ENCODE measurements at regions not wholly inside any gene's neighbourhood (a gene's known extent, or its start where the extent isn't known, plus 50 kb on each side); places are given as distances from the start of the nearest gene placed in this dataset.

DNA sequence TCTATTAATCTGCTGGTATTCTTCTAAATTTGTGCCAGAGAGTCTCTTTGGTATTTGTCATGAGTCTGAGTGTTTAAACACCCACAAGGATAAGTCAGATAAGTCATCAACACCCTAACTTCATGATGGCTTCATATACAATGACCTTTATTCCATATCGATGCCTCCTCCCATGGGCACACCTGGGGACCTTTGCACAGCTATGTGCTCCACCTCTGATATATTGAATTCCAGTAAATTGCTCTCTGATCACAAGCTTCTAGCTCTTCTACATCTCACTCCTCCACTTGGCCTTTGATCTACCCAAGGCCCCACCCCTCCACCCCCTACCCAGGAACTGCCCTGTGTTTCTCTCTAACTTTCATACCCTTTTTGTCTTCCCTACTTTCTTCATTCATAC, 102.7 kb upstream of the MIER3 start:
- POLR2A ChIA-PET (ENCODE audit: partially characterized antibody) = no interaction called here
- H2BK120ac ChIP-seq (replicated peaks; ENCODE audit: low read depth, low read length) = no peak overlapping the region
- H2BK20ac ChIP-seq (ENCODE audit: low read length) = no peak overlapping the region
- H3K79me2 ChIP-seq (ENCODE audit: control insufficient read depth in 1 of 2, insufficient read depth in 2 of 2, low read length in 2 of 2) = no peaks in the 10 kb centered on the region
- H3K4me3 ChIP-seq (ENCODE audit: extremely low read depth in 1 of 4, insufficient read depth in 2 of 4, low read depth in 3 of 4, low read length in 4 of 4) = no peak overlapping the region
- no peak overlapping the region for H2BK5ac ChIP-seq (ENCODE audit: low read depth, low read length)
- H4K20me1 ChIP-seq (replicated peaks in 1 of 2; ENCODE audit: control insufficient read depth in 1 of 2, insufficient read depth in 2 of 2, low read length in 2 of 2) = no peaks in the 10 kb centered on the region
- no peaks in the 10 kb centered on the region; the same call in 1 of the 2 replicates for H3K23me2 ChIP-seq (ENCODE audit: low read depth, low read length)
- H3K9ac ChIP-seq (replicated peaks in 1 of 4; ENCODE audit: extremely low read depth in 1 of 4, low read depth in 3 of 4, low read length in 3 of 4) = no peak overlapping the region
- H3K23ac ChIP-seq (ENCODE audit: insufficient read length) = no peak overlapping the region
- no peak overlapping the region for H2AFZ ChIP-seq (ENCODE audit: low read length)
- FAIRE-seq = no peak
- H3K27me3 ChIP-seq (replicated peaks in 1 of 4; ENCODE audit: control insufficient read depth in 3 of 4, extremely low read depth in 1 of 4, insufficient read depth in 3 of 4, low read length in 3 of 4) = no peaks in the 10 kb centered on the region
- H4K91ac ChIP-seq (replicated peaks; ENCODE audit: insufficient read length, low read length) = no peak overlapping the region
- no peaks in the 10 kb centered on the region for H3K9me3 ChIP-seq (ENCODE audit: insufficient read depth in 2 of 2, low read depth in 1 of 2, low read length in 1 of 2)
- no peak overlapping the region for H3K4me2 ChIP-seq (ENCODE audit: insufficient read depth in 1 of 2, low read depth in 2 of 2, low read length in 2 of 2)
- CTCF ChIA-PET (ENCODE audit: partially characterized antibody) = interaction anchor here (1.2 kb wide), 1 partner anchor 59 kb away, joined by 6 read pairs; no protein-coding TSS in a partner anchor
- no peak overlapping the region for H3K27ac ChIP-seq (ENCODE audit: low read depth, low read length)
- no peaks in the 10 kb centered on the region for H3K36me3 ChIP-seq (ENCODE audit: control insufficient read depth in 2 of 4, insufficient read depth in 4 of 4, low read length in 3 of 4)
- no peak overlapping the region for H2AK5ac ChIP-seq (ENCODE audit: low read depth, low read length)
- no peak overlapping the region for H3K56ac ChIP-seq (replicated peaks; ENCODE audit: insufficient read length, low read depth, low read length)
- no peak overlapping the region for H3K18ac ChIP-seq (ENCODE audit: extremely low read depth, low read length)
- no peak overlapping the region for H3K4ac ChIP-seq (replicated peaks; ENCODE audit: insufficient read length, low read depth, low read length)
- no peaks in the 10 kb centered on the region for H3K79me1 ChIP-seq (ENCODE audit: low read depth, low read length)
- TF ChIP-seq CBX8 (IDR thresholded peaks at IDR 0.05; ENCODE audit: borderline replicate concordance, low read depth, low read length) = no peak
- TF ChIP-seq JUND (IDR thresholded peaks at IDR 0.05; ENCODE audit: low read length) = no peak
- TF ChIP-seq, protein P1, sequence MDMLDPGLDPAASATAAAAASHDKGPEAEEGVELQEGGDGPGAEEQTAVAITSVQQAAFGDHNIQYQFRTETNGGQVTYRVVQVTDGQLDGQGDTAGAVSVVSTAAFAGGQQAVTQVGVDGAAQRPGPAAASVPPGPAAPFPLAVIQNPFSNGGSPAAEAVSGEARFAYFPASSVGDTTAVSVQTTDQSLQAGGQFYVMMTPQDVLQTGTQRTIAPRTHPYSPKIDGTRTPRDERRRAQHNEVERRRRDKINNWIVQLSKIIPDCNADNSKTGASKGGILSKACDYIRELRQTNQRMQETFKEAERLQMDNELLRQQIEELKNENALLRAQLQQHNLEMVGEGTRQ (IDR thresholded peaks at IDR 0.05; ENCODE audit: low read length) = no peak
- no peak for TF ChIP-seq BACH1 (IDR thresholded peaks at IDR 0.05; ENCODE audit: low read length)
- no peak for TF ChIP-seq POLR2AphosphoS5 (IDR thresholded peaks at IDR 0.05; ENCODE audit: low read depth, low read length)
- no peak for TF ChIP-seq JUN (IDR thresholded peaks at IDR 0.05; ENCODE audit: low read depth, low read length)
- no peak for TF ChIP-seq SIRT6 (IDR thresholded peaks at IDR 0.05; ENCODE audit: low read length)
- H2BK12ac ChIP-seq (ENCODE audit: low read depth, low read length) = no peak overlapping the region
- no peaks in the 10 kb centered on the region for H3K4me1 ChIP-seq (replicated peaks in 1 of 4; ENCODE audit: control insufficient read depth in 3 of 4, insufficient read depth in 4 of 4, low read length in 3 of 4)
- no peak overlapping the region for H4K8ac ChIP-seq (ENCODE audit: extremely low read depth, insufficient read depth, low read length)
- no peak overlapping the region for H3K14ac ChIP-seq (ENCODE audit: insufficient read length)
- WGBS, 2 experiments (ENCODE audit: extremely low coverage in 1 of 2, insufficient coverage in 1 of 2, insufficient read length in 1 of 2, insufficient replicate concordance in 2 of 2, low coverage in 1 of 2, low lambda C conversion rate in 2 of 2, missing lambda C conversion rate in 1 of 2) = 100% methylated on average over 1 of the region's 1 CpG; no CpG with 5 or more reads in 1 of the 2 experiments
- H4K5ac ChIP-seq (ENCODE audit: insufficient read length, low read depth, low read length) = no peak overlapping the region
- DNase-seq (ENCODE audit: low read depth in 1 of 2, low spot score in 2 of 2) = no peak
- H2BK15ac ChIP-seq (ENCODE audit: low read length) = no peak overlapping the region
